ENCODE measurements at regions not wholly inside any gene's neighbourhood (a gene's known extent, or its start where the extent isn't known, plus 50 kb on each side); places are given as distances from the start of the nearest gene placed in this dataset.
"Not testable (repeated sequence)": the region's sequence is repeated elsewhere in the genome, so short reads cannot be mapped to it uniquely, and the experiment has no call there.

GRCh38 chr15:62406305-62406891, 241.3 kb upstream of the C2CD4B start:
- H3K27me3 Mint-ChIP-seq (ENCODE audit: low read depth): peaks cover 31% of the 10 kb centered on the region

GRCh38 chr15:62407216-62407615, 242.1 kb upstream of the C2CD4B start:
- no peak overlapping the region for H3K4me3 Mint-ChIP-seq
- no peaks in the 10 kb centered on the region for H3K4me1 Mint-ChIP-seq (ENCODE audit: low read depth)
- H3K9me3 Mint-ChIP-seq: no peaks in the 10 kb centered on the region
- H3K27ac Mint-ChIP-seq: no peak overlapping the region
- DNase-seq: no peak
- CTCF ChIA-PET: no interaction called here
- intact Hi-C loops (cut with micrococcal nuclease): no loop called here
- peaks cover 31% of the 10 kb centered on the region for H3K27me3 Mint-ChIP-seq (ENCODE audit: low read depth)
- H3K36me3 Mint-ChIP-seq (ENCODE audit: low read depth): no peaks in the 10 kb centered on the region

More at GRCh38 chr15:62406305-62406891, 241.3 kb upstream of the C2CD4B start:
- intact Hi-C loops (cut with micrococcal nuclease): no loop called here
- H3K27ac Mint-ChIP-seq: no peak overlapping the region
- CTCF ChIA-PET: no interaction called here
- H3K36me3 Mint-ChIP-seq (ENCODE audit: low read depth): no peaks in the 10 kb centered on the region
- no peaks in the 10 kb centered on the region for H3K4me1 Mint-ChIP-seq (ENCODE audit: low read depth)
- H3K9me3 Mint-ChIP-seq: no peaks in the 10 kb centered on the region
- DNase-seq: no peak
- no peak overlapping the region for H3K4me3 Mint-ChIP-seq

GRCh38 chr15:62407962-62408361, 242.9 kb upstream of the C2CD4B start:
- no peaks in the 10 kb centered on the region for H3K4me1 Mint-ChIP-seq (ENCODE audit: low read depth)
- no peaks in the 10 kb centered on the region for H3K9me3 Mint-ChIP-seq
- intact Hi-C loops (cut with micrococcal nuclease): no loop called here
- H3K27ac Mint-ChIP-seq: no peak overlapping the region
- CTCF ChIA-PET: no interaction called here
- no peaks in the 10 kb centered on the region for H3K36me3 Mint-ChIP-seq (ENCODE audit: low read depth)
- DNase-seq: no peak
- H3K4me3 Mint-ChIP-seq: no peak overlapping the region
- peaks cover 29% of the 10 kb centered on the region for H3K27me3 Mint-ChIP-seq (ENCODE audit: low read depth)

- no peak for DNase-seq
- Mint-ChIP-seq H3K4me3 (no peak overlapping the region), H3K4me1 (ENCODE audit: low read depth) (no peaks in the 10 kb centered on the region), H3K27ac (no peak overlapping the region), H3K27me3 (ENCODE audit: low read depth) (peaks cover 17% of the 10 kb centered on the region), H3K9me3 (no peaks in the 10 kb centered on the region), H3K36me3 (ENCODE audit: low read depth) (no peaks in the 10 kb centered on the region)
- CTCF ChIA-PET: no interaction called here
- intact Hi-C loops (cut with micrococcal nuclease): no loop called here
Measured at GRCh38 chr15:62409466-62409865, 244.4 kb upstream of the C2CD4B start.

GRCh38 chr15:62412686-62413085, 247.6 kb upstream of the C2CD4B start:
- CTCF ChIA-PET: no interaction called here

GRCh38 chr15:62413153-62413552, 248.1 kb upstream of the C2CD4B start:
- Mint-ChIP-seq H3K4me1 (ENCODE audit: low read depth) (no peaks in the 10 kb centered on the region), H3K36me3 (ENCODE audit: low read depth) (no peaks in the 10 kb centered on the region), H3K27me3 (ENCODE audit: low read depth) (peaks cover 12% of the 10 kb centered on the region), H3K4me3 (no peak overlapping the region), H3K9me3 (no peaks in the 10 kb centered on the region), H3K27ac (no peak overlapping the region)
- intact Hi-C loops (cut with micrococcal nuclease): no loop called here
- CTCF ChIA-PET: no interaction called here
- no peak for DNase-seq

More at GRCh38 chr15:62412686-62413085, 247.6 kb upstream of the C2CD4B start:
- no peaks in the 10 kb centered on the region for H3K36me3 Mint-ChIP-seq (ENCODE audit: low read depth)
- no peak for DNase-seq
- intact Hi-C loops (cut with micrococcal nuclease): no loop called here
- no peak overlapping the region for H3K27ac Mint-ChIP-seq
- no peaks in the 10 kb centered on the region for H3K9me3 Mint-ChIP-seq
- H3K27me3 Mint-ChIP-seq (ENCODE audit: low read depth): peaks cover 12% of the 10 kb centered on the region
- no peak overlapping the region for H3K4me3 Mint-ChIP-seq
- H3K4me1 Mint-ChIP-seq (ENCODE audit: low read depth): no peaks in the 10 kb centered on the region

DNA sequence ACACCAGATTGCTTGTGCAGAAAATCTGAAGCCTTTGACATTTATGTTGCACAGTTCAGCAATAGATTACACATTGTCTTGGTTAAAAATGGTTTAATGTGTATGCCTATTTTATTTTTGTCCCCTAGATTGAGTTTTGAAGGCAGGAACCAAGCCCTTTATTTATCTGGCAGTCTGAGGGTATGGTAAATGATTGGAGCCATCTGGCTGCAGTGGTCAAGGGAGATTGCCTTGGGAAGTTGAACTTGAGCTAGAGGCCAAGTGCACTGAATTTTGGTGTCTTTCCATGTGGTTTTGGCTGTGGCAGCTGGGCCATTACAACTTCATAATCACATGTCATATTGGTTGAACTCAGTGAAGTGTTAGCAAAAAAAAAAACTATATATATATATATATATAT, 248.7 kb upstream of the C2CD4B start:
- H3K27ac Mint-ChIP-seq: no peak overlapping the region
- H3K4me3 Mint-ChIP-seq: no peak overlapping the region
- H3K36me3 Mint-ChIP-seq (ENCODE audit: low read depth): no peaks in the 10 kb centered on the region
- no peak for DNase-seq
- no peaks in the 10 kb centered on the region for H3K9me3 Mint-ChIP-seq
- CTCF ChIA-PET: no interaction called here
- intact Hi-C loops (cut with micrococcal nuclease): no loop called here
- H3K27me3 Mint-ChIP-seq (ENCODE audit: low read depth): peaks cover 12% of the 10 kb centered on the region
- no peaks in the 10 kb centered on the region for H3K4me1 Mint-ChIP-seq (ENCODE audit: low read depth)

DNA sequence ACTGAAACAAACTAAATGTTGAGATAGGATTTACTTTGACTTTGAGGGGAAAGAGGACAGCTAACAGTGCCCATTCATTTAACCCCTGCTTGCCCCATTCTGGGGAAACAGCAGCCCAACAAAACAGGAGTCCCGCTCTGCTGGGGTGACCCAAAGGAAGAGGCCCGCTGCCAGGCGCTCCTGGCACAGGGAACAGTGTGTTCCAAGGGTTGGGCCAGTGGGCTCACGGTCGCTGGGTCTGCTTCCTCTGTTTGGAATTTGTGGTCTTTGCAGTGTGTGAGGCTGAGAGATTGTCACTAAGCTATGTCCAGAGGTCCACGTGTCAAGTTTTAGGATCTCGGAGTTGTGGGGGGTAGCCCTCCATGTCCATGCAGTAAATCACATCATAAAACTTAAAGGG, 250.4 kb upstream of the C2CD4B start:
- H3K4me3 Mint-ChIP-seq: no peak overlapping the region
- CTCF ChIA-PET: no interaction called here

DNA sequence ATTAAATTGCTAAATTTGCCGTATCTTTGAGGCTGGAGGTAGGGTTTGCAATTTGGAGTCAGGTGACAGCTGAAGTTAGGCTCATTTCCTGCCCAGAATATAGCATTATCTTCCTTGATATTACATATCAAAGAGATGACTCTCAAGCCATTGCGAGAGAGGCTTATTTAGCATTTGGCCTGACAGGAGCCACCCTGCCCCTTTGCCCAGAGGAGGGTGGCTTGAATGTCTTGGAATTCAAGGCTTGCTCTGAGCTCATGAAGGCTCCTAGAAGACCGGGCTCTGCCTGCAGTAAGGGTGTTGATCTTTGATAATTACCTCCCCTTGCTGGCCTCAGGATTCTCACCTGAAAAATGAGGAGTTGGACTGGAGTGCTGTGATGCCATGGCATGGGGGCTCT, 251.4 kb upstream of the C2CD4B start:
- intact Hi-C loops (cut with micrococcal nuclease): no loop called here
- no peak overlapping the region for H3K27ac Mint-ChIP-seq
- H3K27me3 Mint-ChIP-seq (ENCODE audit: low read depth): peaks cover 10% of the 10 kb centered on the region
- H3K9me3 Mint-ChIP-seq: no peaks in the 10 kb centered on the region
- no peaks in the 10 kb centered on the region for H3K4me1 Mint-ChIP-seq (ENCODE audit: low read depth)
- DNase-seq: no peak
- H3K4me3 Mint-ChIP-seq: no peak overlapping the region
- CTCF ChIA-PET: no interaction called here
- H3K36me3 Mint-ChIP-seq (ENCODE audit: low read depth): no peaks in the 10 kb centered on the region

More for the DNA sequence above, 250.4 kb upstream of the C2CD4B start:
- Mint-ChIP-seq H3K27ac (no peak overlapping the region), H3K9me3 (no peaks in the 10 kb centered on the region), H3K4me1 (ENCODE audit: low read depth) (no peaks in the 10 kb centered on the region), H3K36me3 (ENCODE audit: low read depth) (no peaks in the 10 kb centered on the region), H3K27me3 (ENCODE audit: low read depth) (peaks cover 12% of the 10 kb centered on the region)
- DNase-seq: no peak
- intact Hi-C loops (cut with micrococcal nuclease): no loop called here

GRCh38 chr15:62417439-62417838, 252.4 kb upstream of the C2CD4B start:
- peaks cover 4% of the 10 kb centered on the region for H3K27me3 Mint-ChIP-seq (ENCODE audit: low read depth)
- H3K36me3 Mint-ChIP-seq (ENCODE audit: low read depth): no peaks in the 10 kb centered on the region
- CTCF ChIA-PET: no interaction called here
- H3K27ac Mint-ChIP-seq: no peak overlapping the region
- no peaks in the 10 kb centered on the region for H3K9me3 Mint-ChIP-seq
- H3K4me3 Mint-ChIP-seq: no peak overlapping the region
- DNase-seq: no peak
- intact Hi-C loops (cut with micrococcal nuclease): no loop called here
- H3K4me1 Mint-ChIP-seq (ENCODE audit: low read depth): no peaks in the 10 kb centered on the region

- H3K27ac Mint-ChIP-seq; CTCF ChIA-PET; H3K4me3 Mint-ChIP-seq; DNase-seq; H3K9me3 Mint-ChIP-seq; intact Hi-C loops (cut with micrococcal nuclease); H3K36me3 Mint-ChIP-seq (ENCODE audit: low read depth); H3K4me1 Mint-ChIP-seq (ENCODE audit: low read depth); H3K27me3 Mint-ChIP-seq (ENCODE audit: low read depth): not testable (repeated sequence)
Measured at GRCh38 chr15:62418496-62418895, 253.4 kb upstream of the C2CD4B start.

DNA sequence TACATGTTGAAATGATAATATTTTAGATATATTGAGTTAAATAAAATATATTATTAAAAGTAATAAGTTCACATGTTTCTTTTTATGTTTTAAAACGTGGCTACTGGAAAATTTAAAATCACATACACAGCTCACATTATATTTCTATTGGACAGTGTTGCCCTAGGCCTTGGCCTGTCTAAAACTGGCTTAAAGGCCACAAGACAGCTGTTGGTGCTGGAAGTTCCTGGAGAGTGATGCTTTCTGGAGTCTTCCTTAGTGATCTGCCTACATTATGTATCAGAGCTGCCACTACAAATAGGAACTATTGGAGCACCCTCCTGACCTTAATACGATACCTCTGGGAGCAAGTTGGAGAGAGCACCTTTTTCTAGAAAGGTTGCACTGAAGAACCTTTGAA, 254.1 kb upstream of the C2CD4B start:
- H3K4me1 Mint-ChIP-seq (ENCODE audit: low read depth): no peaks in the 10 kb centered on the region
- no peak for DNase-seq
- CTCF ChIA-PET: interaction anchor here (0.7 kb wide), 1 partner anchor 251 kb away, joined by 3 read pairs; no protein-coding TSS in a partner anchor
- H3K27ac Mint-ChIP-seq: no peak overlapping the region
- no peak overlapping the region for H3K4me3 Mint-ChIP-seq
- no peaks in the 10 kb centered on the region for H3K36me3 Mint-ChIP-seq (ENCODE audit: low read depth)
- no peaks in the 10 kb centered on the region for H3K9me3 Mint-ChIP-seq
- H3K27me3 Mint-ChIP-seq (ENCODE audit: low read depth): peaks cover 4% of the 10 kb centered on the region
- intact Hi-C loops (cut with micrococcal nuclease): no loop called here

GRCh38 chr15:62420371-62420770, 255.3 kb upstream of the C2CD4B start:
- H3K4me1 Mint-ChIP-seq (ENCODE audit: low read depth); H3K9me3 Mint-ChIP-seq; H3K27ac Mint-ChIP-seq; intact Hi-C loops (cut with micrococcal nuclease); H3K4me3 Mint-ChIP-seq; DNase-seq; H3K36me3 Mint-ChIP-seq (ENCODE audit: low read depth); CTCF ChIA-PET; H3K27me3 Mint-ChIP-seq (ENCODE audit: low read depth): not testable (repeated sequence)

- Mint-ChIP-seq H3K4me3 (no peak overlapping the region), H3K36me3 (ENCODE audit: low read depth) (no peaks in the 10 kb centered on the region), H3K4me1 (ENCODE audit: low read depth) (no peaks in the 10 kb centered on the region), H3K27me3 (ENCODE audit: low read depth) (no peaks in the 10 kb centered on the region), H3K27ac (no peak overlapping the region), H3K9me3 (no peaks in the 10 kb centered on the region)
- no peak for DNase-seq
- CTCF ChIA-PET: no interaction called here
- intact Hi-C loops (cut with micrococcal nuclease): no loop called here
Measured at GRCh38 chr15:62421289-62421688, 256.2 kb upstream of the C2CD4B start.

All from activated naive CD4-positive, alpha-beta T cell treated with anti-CD3 and anti-CD28 coated beads for 36 hours (primary cell).